A549 (cell line): ENCODE measurements at regions not wholly inside any gene's neighbourhood (a gene's known extent, or its start where the extent isn't known, plus 50 kb on each side); places are given as distances from the start of the nearest gene placed in this dataset.

ENCODE experiments used
- ATAC-seq, 2 experiments: fragments of 200-7000 bp in 1 of 2; fragments of >200 bp in 1 of 2; cut with Nextera tagmentation in 1 of 2; cut with Tn5 transposase in 1 of 2; 3 replicates each; pipeline versions ENCODE4 v1.8.0 to v1.9.1; 2018 to 2020; ENCODE audit warnings: mild to moderate bottlenecking in 1 of 2, moderate library complexity in 1 of 2
- CTCF ChIA-PET: fragments of 300-600 bp; sonication (Branson Sonifier 250); formaldehyde crosslinking; extraction: SDS; loops from one replicate; lab custom pipeline; 2021; ENCODE audit warnings: antibody characterized with exemption, inconsistent platforms; lab: Yijun Ruan, JAX
- POLR2A ChIA-PET: fragments of 350-600 bp; formaldehyde crosslinking; extraction: SDS; loops from one replicate; lab custom pipeline; 2021; ENCODE audit warnings: antibody characterized with exemption, inconsistent platforms; lab: Yijun Ruan, JAX
- DNase-seq, 2 experiments: peaks; one replicate each; pipeline versions ENCODE4 v3.0.0 to v3.0.0-alpha.2; 2011 to 2016; ENCODE audit warnings: low read depth in 1 of 2, low spot score in 1 of 2
- FAIRE-seq: peaks from 2 replicates; lab custom pipeline; 2011; peaks lifted over from hg19 to GRCh38; lab: Jason Lieb, UNC
- H3K27ac ChIP-seq, 2 experiments: fragments of >200 bp; sonication (Bioruptor Twin); formaldehyde crosslinking; 3 replicates each; pipeline ENCODE4 v1.5.1; 2016 to 2017
- H3K4me1 ChIP-seq: fragments of >200 bp; sonication (Bioruptor Twin); formaldehyde crosslinking; 3 replicates; pipeline ENCODE4 v1.6.1; 2016
- H3K4me2 ChIP-seq: fragments of >200 bp; sonication (Bioruptor Twin); formaldehyde crosslinking; 3 replicates; pipeline ENCODE4 v1.6.1; 2016
- H3K4me3 ChIP-seq: fragments of >200 bp; sonication (Bioruptor Twin); formaldehyde crosslinking; 3 replicates; pipeline ENCODE4 v1.5.1; 2016
- H3K9me3 ChIP-seq: fragments of >200 bp; sonication (Bioruptor Twin); formaldehyde crosslinking; 3 replicates; pipeline ENCODE4 v1.6.1; 2016
- BHLHE40 ChIP-seq: IDR thresholded peaks from 2 replicates; pipeline ENCODE4 v1.6.1; 2012; ENCODE audit warnings: low read depth, low read length, inconsistent platforms
- CEBPB ChIP-seq, 2 experiments: fragments of >200 bp in 1 of 2; sonication (Bioruptor Twin) in 1 of 2; formaldehyde crosslinking in 1 of 2; IDR thresholded peaks; 2 replicates each; pipeline ENCODE4 v1.6.1; 2012 to 2016
- EHMT2 ChIP-seq: fragments of 200-600 bp; sonication (generic); IDR thresholded peaks from 2 replicates; pipeline ENCODE4 v1.6.1; 2016; ENCODE audit warnings: antibody characterized with exemption, low read depth, mild to moderate bottlenecking, moderate library complexity
- EP300 ChIP-seq, 2 experiments: fragments of >200 bp; sonication (Bioruptor Twin); formaldehyde crosslinking; IDR thresholded peaks; 2 replicates in 1 of 2; 3 replicates in 1 of 2; pipeline ENCODE4 v1.6.1; 2016 to 2017
- FOSB ChIP-seq: fragments of 250-450 bp; sonication (Bioruptor Pico); IDR thresholded peaks from 2 replicates; pipeline ENCODE4 v1.5.0; 2020; ENCODE audit warnings: mild to moderate bottlenecking, moderate library complexity
- GATA3 ChIP-seq: IDR thresholded peaks from 2 replicates; pipeline ENCODE4 v1.6.1; 2012; ENCODE audit warnings: borderline replicate concordance
- HDAC2 ChIP-seq: fragments of 200-600 bp; sonication (generic); IDR thresholded peaks from 2 replicates; pipeline ENCODE4 v1.6.1; 2016
- KDM1A ChIP-seq: fragments of 200-600 bp; sonication (generic); IDR thresholded peaks from 2 replicates; pipeline ENCODE4 v1.6.1; 2016; ENCODE audit warnings: low read depth, mild to moderate bottlenecking
- MAFK ChIP-seq: fragments of 450-650 bp; IDR thresholded peaks from 2 replicates; pipeline ENCODE4 v1.6.1; 2014; ENCODE audit not compliant: partially characterized antibody
- MYC ChIP-seq: IDR thresholded peaks from 2 replicates; pipeline ENCODE4 v1.6.1; 2012; ENCODE audit warnings: mild to moderate bottlenecking, inconsistent platforms, low read length, improper control_type of control experiment, borderline replicate concordance
- NFE2L2 ChIP-seq: fragments of 150-350 bp; conservative IDR thresholded peaks from 2 replicates; pipeline ENCODE4 v1.6.1; 2014; ENCODE audit warnings: low read length
- NPAS2 ChIP-seq: fragments of 250-450 bp; sonication (Bioruptor Pico); IDR thresholded peaks from 2 replicates; pipeline ENCODE4 v1.8.0; 2022; ENCODE audit warnings: mild to moderate bottlenecking, moderate library complexity, borderline replicate concordance
- NR3C1 ChIP-seq: fragments of >200 bp; sonication (Bioruptor Twin); formaldehyde crosslinking; IDR thresholded peaks from 3 replicates; pipeline ENCODE4 v1.6.1; 2017
- RAD21 ChIP-seq, 2 experiments: fragments of >200 bp in 1 of 2; sonication (Bioruptor Twin) in 1 of 2; formaldehyde crosslinking in 1 of 2; IDR thresholded peaks in 1 of 2; conservative IDR thresholded peaks in 1 of 2; 2 replicates in 1 of 2; 3 replicates in 1 of 2; pipeline ENCODE4 v1.6.1; 2012 to 2018; ENCODE audit warnings: inconsistent platforms in 1 of 2
- RARB ChIP-seq: fragments of 250-450 bp; sonication (Bioruptor Pico); IDR thresholded peaks from 2 replicates; pipeline ENCODE4 v1.8.0; 2021; ENCODE audit warnings: mild to moderate bottlenecking, moderate library complexity
- RFX5 ChIP-seq: fragments of 450-650 bp; IDR thresholded peaks from 2 replicates; pipeline ENCODE4 v1.7.1; 2014; ENCODE audit warnings: antibody characterized with exemption, mild to moderate bottlenecking, moderate library complexity
- RNF2 ChIP-seq: fragments of 200-600 bp; sonication (generic); IDR thresholded peaks from 2 replicates; pipeline ENCODE4 v1.6.1; 2016; ENCODE audit warnings: low read depth, mild to moderate bottlenecking, antibody characterized with exemption, moderate library complexity, borderline replicate concordance
- TFCP2L1 ChIP-seq: fragments of 250-450 bp; sonication (Bioruptor Pico); IDR thresholded peaks from 2 replicates; pipeline ENCODE4 v1.5.0; 2021; ENCODE audit warnings: mild to moderate bottlenecking
- ZNF302 ChIP-seq: fragments of 250-450 bp; sonication (Bioruptor Pico); IDR thresholded peaks from 2 replicates; pipeline ENCODE4 v1.9.0; 2021; ENCODE audit warnings: inconsistent platforms, mild to moderate bottlenecking, moderate library complexity
- WGBS: methylation state at CpG from one replicate; pipeline ENCODE4 v1.1.6; 2017; ENCODE audit errors: missing lambda C conversion rate; 5-methylcytosine and 5-hydroxymethylcytosine counted together
- TF ChIP-seq, protein P1 (sequence below): fragments of 450-650 bp; IDR thresholded peaks from 2 replicates; pipeline ENCODE4 v1.6.1; 2014; ENCODE audit warnings: antibody characterized with exemption
- TF ChIP-seq, protein P2 (sequence below): fragments of >200 bp; sonication (Bioruptor Twin); formaldehyde crosslinking; IDR thresholded peaks from 3 replicates; pipeline ENCODE4 v1.6.1; 2016
- TF ChIP-seq, protein P3 (sequence below): fragments of 250-450 bp; sonication (Bioruptor Pico); IDR thresholded peaks from 2 replicates; pipeline ENCODE4 v1.5.0; 2021; ENCODE audit warnings: mild to moderate bottlenecking, moderate library complexity, borderline replicate concordance
- TF ChIP-seq, protein P4 (sequence below): fragments of >200 bp; sonication (Bioruptor Twin); formaldehyde crosslinking; IDR thresholded peaks from 2 replicates; pipeline ENCODE4 v1.6.1; 2016

DNA sequence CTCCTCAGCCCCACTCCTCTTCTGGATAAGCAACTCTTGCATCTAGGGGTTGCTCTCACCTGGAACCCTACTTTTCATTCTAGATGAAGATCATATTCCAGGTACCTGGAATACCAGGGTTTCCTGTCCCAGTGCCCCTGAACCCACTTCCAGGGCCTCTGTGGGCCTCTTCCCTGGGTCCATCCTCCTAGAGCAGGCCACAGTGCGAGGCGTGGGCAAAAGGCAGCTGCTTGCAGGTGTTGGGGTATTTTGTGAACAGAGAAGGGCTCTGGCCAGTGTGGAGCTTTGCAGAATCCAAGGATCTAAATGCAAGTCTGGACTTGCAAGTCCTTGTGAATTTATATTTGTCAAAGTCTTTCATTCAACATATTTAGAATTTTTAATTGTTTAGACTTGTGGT, 240.4 kb upstream of the POU3F1 start:
- DNase-seq (no peak), FAIRE-seq (no peak), ATAC-seq (no peak)
- TF ChIP-seq EP300 (IDR thresholded peaks at IDR 0.05) (no peak), KDM1A (no peak), GATA3 (no peak), NPAS2 (CRISPR knock-in tag) (no peak), TFCP2L1 (CRISPR knock-in tag) (no peak), ZNF302 (CRISPR knock-in tag) (no peak), BHLHE40 (no peak), NR3C1 (no peak)
- TF ChIP-seq, protein P1, sequence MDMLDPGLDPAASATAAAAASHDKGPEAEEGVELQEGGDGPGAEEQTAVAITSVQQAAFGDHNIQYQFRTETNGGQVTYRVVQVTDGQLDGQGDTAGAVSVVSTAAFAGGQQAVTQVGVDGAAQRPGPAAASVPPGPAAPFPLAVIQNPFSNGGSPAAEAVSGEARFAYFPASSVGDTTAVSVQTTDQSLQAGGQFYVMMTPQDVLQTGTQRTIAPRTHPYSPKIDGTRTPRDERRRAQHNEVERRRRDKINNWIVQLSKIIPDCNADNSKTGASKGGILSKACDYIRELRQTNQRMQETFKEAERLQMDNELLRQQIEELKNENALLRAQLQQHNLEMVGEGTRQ, result no peak
- TF ChIP-seq, protein P2, sequence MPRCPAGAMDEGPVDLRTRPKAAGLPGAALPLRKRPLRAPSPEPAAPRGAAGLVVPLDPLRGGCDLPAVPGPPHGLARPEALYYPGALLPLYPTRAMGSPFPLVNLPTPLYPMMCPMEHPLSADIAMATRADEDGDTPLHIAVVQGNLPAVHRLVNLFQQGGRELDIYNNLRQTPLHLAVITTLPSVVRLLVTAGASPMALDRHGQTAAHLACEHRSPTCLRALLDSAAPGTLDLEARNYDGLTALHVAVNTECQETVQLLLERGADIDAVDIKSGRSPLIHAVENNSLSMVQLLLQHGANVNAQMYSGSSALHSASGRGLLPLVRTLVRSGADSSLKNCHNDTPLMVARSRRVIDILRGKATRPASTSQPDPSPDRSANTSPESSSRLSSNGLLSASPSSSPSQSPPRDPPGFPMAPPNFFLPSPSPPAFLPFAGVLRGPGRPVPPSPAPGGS, result no peak
- TF ChIP-seq, protein P3, sequence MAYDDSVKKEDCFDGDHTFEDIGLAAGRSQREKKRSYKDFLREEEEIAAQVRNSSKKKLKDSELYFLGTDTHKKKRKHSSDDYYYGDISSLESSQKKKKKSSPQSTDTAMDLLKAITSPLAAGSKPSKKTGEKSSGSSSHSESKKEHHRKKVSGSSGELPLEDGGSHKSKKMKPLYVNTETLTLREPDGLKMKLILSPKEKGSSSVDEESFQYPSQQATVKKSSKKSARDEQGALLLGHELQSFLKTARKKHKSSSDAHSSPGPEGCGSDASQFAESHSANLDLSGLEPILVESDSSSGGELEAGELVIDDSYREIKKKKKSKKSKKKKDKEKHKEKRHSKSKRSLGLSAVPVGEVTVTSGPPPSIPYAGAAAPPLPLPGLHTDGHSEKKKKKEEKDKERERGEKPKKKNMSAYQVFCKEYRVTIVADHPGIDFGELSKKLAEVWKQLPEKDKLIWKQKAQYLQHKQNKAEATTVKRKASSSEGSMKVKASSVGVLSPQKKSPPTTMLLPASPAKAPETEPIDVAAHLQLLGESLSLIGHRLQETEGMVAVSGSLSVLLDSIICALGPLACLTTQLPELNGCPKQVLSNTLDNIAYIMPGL (CRISPR knock-in tag), result no peak
- Histone ChIP-seq H3K4me2 (no peak overlapping the region), H3K27ac (no peak overlapping the region), H3K4me3 (no peak overlapping the region), H3K9me3 (no peaks in the 10 kb centered on the region), H3K4me1 (no peaks in the 10 kb centered on the region)
- WGBS, result 33% methylated on average over 2 of the region's 2 CpGs
- CTCF ChIA-PET, result no interaction called here
- POLR2A ChIA-PET, result no interaction called here

DNA sequence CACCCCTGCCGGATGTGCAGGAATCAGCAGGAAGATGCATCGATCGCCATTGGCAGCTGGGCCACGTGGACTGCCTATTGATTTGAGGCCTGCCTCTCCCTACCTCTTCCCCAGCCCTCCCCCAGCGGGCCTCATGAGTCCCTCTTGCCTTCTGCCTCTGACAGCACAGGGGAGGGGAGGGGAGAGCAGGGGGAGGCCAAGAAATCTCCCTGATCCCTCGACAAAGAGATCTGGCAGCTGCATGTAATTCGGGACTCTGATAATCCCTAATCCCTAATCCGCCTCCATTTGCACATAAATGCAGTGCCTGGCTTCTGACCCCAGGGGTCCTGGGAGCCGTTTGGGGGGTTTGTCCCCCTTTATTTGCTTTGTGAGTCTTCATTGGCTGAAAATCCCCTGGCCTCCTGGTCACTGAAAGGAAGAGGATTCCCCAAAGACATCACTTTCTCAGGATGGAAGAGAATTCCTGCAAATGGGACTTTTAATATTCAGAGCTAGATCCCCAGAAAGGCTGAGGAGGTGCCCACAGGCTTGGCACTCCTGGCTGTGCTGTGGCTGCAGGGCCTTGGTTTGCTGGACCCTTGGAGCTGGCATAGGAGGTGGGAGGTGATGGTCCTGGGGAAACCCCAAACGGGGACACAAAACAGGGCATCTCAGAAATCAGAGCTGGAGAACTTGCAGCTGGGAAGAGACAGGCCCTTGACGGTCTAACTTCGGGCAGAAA, 239.4 kb upstream of the POU3F1 start:
- DNase-seq (no peak), ATAC-seq (no peak), FAIRE-seq (no peak)
- CTCF ChIA-PET, result interaction anchor here (0.7 kb wide), 1 partner anchor 111 kb away, joined by 3 read pairs; no protein-coding TSS in a partner anchor
- POLR2A ChIA-PET, result no interaction called here
- no peak for TF ChIP-seq MAFK
- TF ChIP-seq, protein P1, result no peak
- TF ChIP-seq, protein P3 (CRISPR knock-in tag), result no peak
- no peak for TF ChIP-seq NFE2L2
- no peak for TF ChIP-seq RNF2
- TF ChIP-seq HDAC2, result no peak
- TF ChIP-seq RFX5, result no peak
- TF ChIP-seq, protein P4, sequence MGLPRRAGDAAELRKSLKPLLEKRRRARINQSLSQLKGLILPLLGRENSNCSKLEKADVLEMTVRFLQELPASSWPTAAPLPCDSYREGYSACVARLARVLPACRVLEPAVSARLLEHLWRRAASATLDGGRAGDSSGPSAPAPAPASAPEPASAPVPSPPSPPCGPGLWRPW, result no peak
- no peak for TF ChIP-seq CEBPB (IDR thresholded peaks at IDR 0.05)
- TF ChIP-seq EP300 (IDR thresholded peaks at IDR 0.05), result no peak
- TF ChIP-seq FOSB, result no peak
- no peak for TF ChIP-seq RAD21 (conservative IDR thresholded peaks at IDR 0.05 in 1 of 2, IDR thresholded peaks at IDR 0.05 in 1 of 2)
- TF ChIP-seq MYC, result no peak
- TF ChIP-seq, protein P2, result no peak
- no peak for TF ChIP-seq EHMT2
- no peak for TF ChIP-seq ZNF302 (CRISPR knock-in tag)
- TF ChIP-seq RARB (CRISPR knock-in tag), result no peak
- Histone ChIP-seq H3K4me3 (no peak overlapping the region), H3K27ac (no peak overlapping the region), H3K9me3 (no peaks in the 10 kb centered on the region), H3K4me2 (no peak overlapping the region), H3K4me1 (no peaks in the 10 kb centered on the region)
- WGBS, result 31% methylated on average over 11 of the region's 12 CpGs
